Heart left ventricle (tissue), 16 donors: ENCODE measurements at regions not wholly inside any gene's neighbourhood (a gene's known extent, or its start where the extent isn't known, plus 50 kb on each side); places are given as distances from the start of the nearest gene placed in this dataset.

Experiments used
- ATAC-seq, 4 donors: fragments of 200-7000 bp; cut with Tn5 transposase; one replicate each; pipeline ENCODE4 v1.9.1; 2020 to 2022; ENCODE audit warnings: moderate library complexity in 4 of 4, mild to moderate bottlenecking in 3 of 4, moderate number of reproducible peaks in 1 of 4
- DNase-seq, 5 donors: peaks; one replicate each; pipeline ENCODE4 v3.0.0-alpha.2; 2020
- H3K27ac ChIP-seq, 12 donors: fragments of 200-600 bp; sonication (generic) in 4 of 12; one replicate each; pipeline versions ENCODE4 v1.5.0 to v1.8.0; 2016 to 2022; ENCODE audit warnings: mild to moderate bottlenecking in 2 of 12
- H3K27me3 ChIP-seq, 9 donors: fragments of 200-600 bp; sonication (generic) in 2 of 9; one replicate each; pipeline versions ENCODE4 v1.5.1 to v1.8.0; 2016 to 2022; ENCODE audit warnings: mild to moderate bottlenecking in 3 of 9
- H3K36me3 ChIP-seq, 9 donors: fragments of 200-600 bp; sonication (generic) in 2 of 9; one replicate each; pipeline versions ENCODE4 v1.5.0 to v1.8.0; 2018 to 2022; ENCODE audit warnings: mild to moderate bottlenecking in 2 of 9
- H3K4me1 ChIP-seq, 12 donors: fragments of 200-600 bp; sonication (generic) in 4 of 12; one replicate each; pipeline versions ENCODE4 v1.5.0 to v1.8.0; 2016 to 2022; ENCODE audit warnings: mild to moderate bottlenecking in 3 of 12
- H3K4me3 ChIP-seq, 12 donors: fragments of 200-600 bp; sonication (generic) in 4 of 12; one replicate each; pipeline versions ENCODE4 v1.5.0 to v1.8.0; 2017 to 2022; ENCODE audit warnings: mild to moderate bottlenecking in 9 of 12, moderate library complexity in 4 of 12
- H3K9me3 ChIP-seq, 12 donors: fragments of 200-600 bp; sonication (generic) in 4 of 12; one replicate each; pipeline versions ENCODE4 v1.5.0 to v1.8.0; 2016 to 2022; ENCODE audit warnings: mild to moderate bottlenecking in 1 of 12
- POLR2A ChIP-seq, 2 donors: fragments of 450-650 bp; IDR thresholded peaks; one replicate each; pipeline ENCODE4 v1.6.1; 2017; ENCODE audit warnings: antibody characterized with exemption in 2 of 2, mild to moderate bottlenecking in 2 of 2, moderate library complexity in 2 of 2
- WGBS, 4 donors: extraction: QIAGEN DNeasy Blood & Tissue Kit in 2 of 4; methylation state at CpG; one replicate each; pipeline versions ENCODE4 v1.1.5 to v1.1.7; 2013 to 2018; 5-methylcytosine and 5-hydroxymethylcytosine counted together
- intact Hi-C, 10 donors: fragments of 100-400 bp; cut with DNase I; formaldehyde crosslinking; loops; one replicate each; pipeline versions ENCODE4 v1.11.1 to v1.14.2; 2022
- TF ChIP-seq, protein P1 (sequence below), 12 donors: fragments of 200-600 bp; sonication (generic) in 4 of 12; IDR thresholded peaks; one replicate each; pipeline versions ENCODE4 v1.5.0 to v1.8.0; 2018 to 2022; ENCODE audit warnings: antibody characterized with exemption in 12 of 12, mild to moderate bottlenecking in 5 of 12
- donor health status: ischemic (EF 13 %, LVEDD 7.1; RV severe dilation, severe dysfunction).
- donor health status: healthy with polysubstance abuse.
- donor health status: DM: no; HTN: yes; CAD: no.
- donor health status: DM: no; HTN: no; CAD: no.
- donor health status: ischemic (EF 25% LVEDD 6.9; RV normal size, moderate dysfunction).
- donor health status: ischemic (EF 25% LVEDD 5.7; RV mildly dilated, moderate dysfunction).
- donor health status: healthy.
- donor health status: DM: yes; HTN: yes; CAD: no.
- donor health status: ischemic (EF 35%, LVEDD 5.7; RV mildly dilated, moderate dysfunction).
- donor health status: nonischemic (EF 11% LVEDD 7.7; RV severe dilation, severe dysfunction).
- donor health status: DM: yes; HTN: yes; CAD: no.
- donor health status: PGD.
- donor health status: ischemic (EF 29% LVEDD 5.4; RV normal size, mild dysfunction).
- donor health status: nonischemic (EF 23%, LVEDD 6.1; RV moderate dilation, normal function).

DNA sequence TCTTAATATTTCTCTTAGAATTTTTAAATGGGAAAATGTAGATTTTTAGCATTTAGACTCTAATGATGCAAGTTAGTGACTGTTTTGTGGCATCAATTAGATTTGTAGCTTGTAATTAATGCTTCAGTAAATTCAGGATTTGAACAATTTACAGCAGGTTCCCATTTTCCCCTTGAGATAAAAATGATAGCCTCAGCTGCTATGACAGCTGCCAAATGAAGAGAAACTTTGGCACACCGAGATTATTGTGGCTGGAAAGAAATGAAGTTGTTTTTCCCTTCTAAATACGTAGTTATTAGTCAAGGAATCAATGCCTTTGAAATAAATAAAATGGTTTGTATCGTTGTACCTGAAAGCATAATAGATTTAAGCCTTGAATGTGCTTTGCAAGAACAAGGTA is 206.4 kb upstream of the P2RY1 start:
- intact Hi-C loops: no loop called here
- Histone ChIP-seq H3K4me1 (no peaks in the 10 kb centered on the region), H3K27me3 (no peaks in the 10 kb centered on the region), H3K36me3 (no peaks in the 10 kb centered on the region), H3K9me3 (peaks cover 0 to 9% (median 0%) of the 10 kb centered on the region in 12 donors), H3K4me3 (no peak overlapping the region), H3K27ac (no peak overlapping the region)
- no peak for ATAC-seq
- no peak for TF ChIP-seq POLR2A (IDR thresholded peaks at IDR 0.05)
- TF ChIP-seq, protein P1, sequence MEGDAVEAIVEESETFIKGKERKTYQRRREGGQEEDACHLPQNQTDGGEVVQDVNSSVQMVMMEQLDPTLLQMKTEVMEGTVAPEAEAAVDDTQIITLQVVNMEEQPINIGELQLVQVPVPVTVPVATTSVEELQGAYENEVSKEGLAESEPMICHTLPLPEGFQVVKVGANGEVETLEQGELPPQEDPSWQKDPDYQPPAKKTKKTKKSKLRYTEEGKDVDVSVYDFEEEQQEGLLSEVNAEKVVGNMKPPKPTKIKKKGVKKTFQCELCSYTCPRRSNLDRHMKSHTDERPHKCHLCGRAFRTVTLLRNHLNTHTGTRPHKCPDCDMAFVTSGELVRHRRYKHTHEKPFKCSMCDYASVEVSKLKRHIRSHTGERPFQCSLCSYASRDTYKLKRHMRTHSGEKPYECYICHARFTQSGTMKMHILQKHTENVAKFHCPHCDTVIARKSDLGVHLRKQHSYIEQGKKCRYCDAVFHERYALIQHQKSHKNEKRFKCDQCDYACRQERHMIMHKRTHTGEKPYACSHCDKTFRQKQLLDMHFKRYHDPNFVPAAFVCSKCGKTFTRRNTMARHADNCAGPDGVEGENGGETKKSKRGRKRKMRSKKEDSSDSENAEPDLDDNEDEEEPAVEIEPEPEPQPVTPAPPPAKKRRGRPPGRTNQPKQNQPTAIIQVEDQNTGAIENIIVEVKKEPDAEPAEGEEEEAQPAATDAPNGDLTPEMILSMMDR (IDR thresholded peaks at IDR 0.05): no peak
- no peak for DNase-seq
- WGBS, 4 donors: 53 to 67% (median 62%) methylated on average over 3 of the region's 3 CpGs

- DNase-seq: no peak
- intact Hi-C loops: no loop called here
- H3K36me3 ChIP-seq: no peaks in the 10 kb centered on the region
- no peak for ATAC-seq
- 90 to 98% (median 98%) methylated on average over 7 of the region's 7 CpGs for WGBS, 4 donors
- H3K9me3 ChIP-seq: peaks cover 0 to 9% (median 0%) of the 10 kb centered on the region in 12 donors
- H3K4me3 ChIP-seq: no peak overlapping the region
- H3K27me3 ChIP-seq: no peaks in the 10 kb centered on the region
- no peak overlapping the region for H3K27ac ChIP-seq
- H3K4me1 ChIP-seq: no peaks in the 10 kb centered on the region
- TF ChIP-seq, protein P1 (IDR thresholded peaks at IDR 0.05): no peak
- TF ChIP-seq POLR2A (IDR thresholded peaks at IDR 0.05): no peak
Measured at GRCh38 chr3:152629363-152630122, 205.4 kb upstream of the P2RY1 start.

- intact Hi-C loops: no loop called here
- H3K36me3 ChIP-seq: no peaks in the 10 kb centered on the region
- TF ChIP-seq POLR2A (IDR thresholded peaks at IDR 0.05): no peak
- TF ChIP-seq, protein P1 (IDR thresholded peaks at IDR 0.05): no peak
- H3K27me3 ChIP-seq: no peaks in the 10 kb centered on the region
- H3K4me3 ChIP-seq: no peak overlapping the region
- peaks cover 0 to 8% (median 0%) of the 10 kb centered on the region in 12 donors for H3K9me3 ChIP-seq
- no peak for ATAC-seq
- H3K4me1 ChIP-seq: peaks cover 0 to 13% (median 0%) of the 10 kb centered on the region in 12 donors
- no peak for DNase-seq
- no peak overlapping the region for H3K27ac ChIP-seq
Measured at GRCh38 chr3:152635389-152635788, 199.5 kb upstream of the P2RY1 start.

- TF ChIP-seq, protein P1 (IDR thresholded peaks at IDR 0.05): no peak
- TF ChIP-seq POLR2A (IDR thresholded peaks at IDR 0.05): no peak
- Histone ChIP-seq H3K4me3 (no peak overlapping the region), H3K36me3 (no peaks in the 10 kb centered on the region), H3K9me3 (no peaks in the 10 kb centered on the region), H3K4me1 (peaks cover 0 to 13% (median 0%) of the 10 kb centered on the region in 12 donors), H3K27ac (no peak overlapping the region), H3K27me3 (no peaks in the 10 kb centered on the region)
- intact Hi-C loops: no loop called here
- WGBS, 4 donors: 95 to 98% (median 97%) methylated on average over 4 of the region's 4 CpGs
- ATAC-seq: no peak
- no peak for DNase-seq
Measured at GRCh38 chr3:152636651-152637050, 198.3 kb upstream of the P2RY1 start.
